ENCODE measurements at regions not wholly inside any gene's neighbourhood (a gene's known extent, or its start where the extent isn't known, plus 50 kb on each side); places are given as distances from the start of the nearest gene placed in this dataset.

- no peak overlapping the region for H3K4me3 Mint-ChIP-seq (ENCODE audit: low read depth, unreplicated experiment)
- no TSS peak for BruUV-seq (replicated peaks)
- intact Hi-C loops (cut with micrococcal nuclease; ENCODE audit: unreplicated experiment), result no loop called here
- peaks cover under 1% of the 10 kb centered on the region for H3K36me3 Mint-ChIP-seq (ENCODE audit: insufficient read depth, unreplicated experiment)
- no peak for TF ChIP-seq CTCF (IDR thresholded peaks at IDR 0.05; ENCODE audit: unreplicated experiment)
- no peak overlapping the region for H3K27ac Mint-ChIP-seq (ENCODE audit: unreplicated experiment)
- no peaks in the 10 kb centered on the region for H3K9me3 Mint-ChIP-seq (ENCODE audit: low read depth, unreplicated experiment)
- CTCF ChIA-PET, result interaction anchor here (0.6 kb wide), 1 partner anchor 235 kb away, joined by 3 read pairs; no protein-coding TSS in a partner anchor
- DNase-seq, result no peak
- peaks cover 20% of the 10 kb centered on the region for H3K4me1 Mint-ChIP-seq (ENCODE audit: low read depth, unreplicated experiment)
- no peaks in the 10 kb centered on the region for H3K27me3 Mint-ChIP-seq (ENCODE audit: unreplicated experiment)
Observed at GRCh38 chr12:67598598-67598997, 49.9 kb upstream of the DYRK2 start.
